Epidermal melanocyte (primary cell): ENCODE measurements at regions not wholly inside any gene's neighbourhood (a gene's known extent, or its start where the extent isn't known, plus 50 kb on each side); places are given as distances from the start of the nearest gene placed in this dataset.

Source experiments
- DNase-seq: peaks from one replicate; pipeline ENCODE4 v3.0.0; 2011; ENCODE audit warnings: low spot score; ENCODE audit not compliant: insufficient read length

GRCh38 chr9:78493166-78493742 is 196.3 kb downstream of the PSAT1 start:
- no peak for DNase-seq

GRCh38 chr9:78502566-78502965 is 205.6 kb downstream of the PSAT1 start:
- no peak for DNase-seq

GRCh38 chr9:78505546-78505945 is 208.6 kb downstream of the PSAT1 start:
- no peak for DNase-seq

- DNase-seq = no peak
Measured at GRCh38 chr9:78507037-78507436, 210.1 kb downstream of the PSAT1 start.

- no peak for DNase-seq
Measured at GRCh38 chr9:78510035-78510434, 213.1 kb downstream of the PSAT1 start.

- DNase-seq = no peak
Measured at GRCh38 chr9:78515108-78515507, 218.2 kb downstream of the PSAT1 start.

GRCh38 chr9:78519786-78520185 is 222.9 kb downstream of the PSAT1 start:
- no peak for DNase-seq

- no peak for DNase-seq
Measured at GRCh38 chr9:78521680-78522079, 224.8 kb downstream of the PSAT1 start.

- no peak for DNase-seq
Measured at GRCh38 chr9:78525986-78526560, 229.1 kb downstream of the PSAT1 start.

GRCh38 chr9:78533500-78533899 is 236.6 kb downstream of the PSAT1 start:
- DNase-seq = no peak

GRCh38 chr9:78539188-78539587 is 242.3 kb downstream of the PSAT1 start:
- DNase-seq = no peak

- peak; percentile 45 for DNase-seq
Measured at GRCh38 chr9:78539904-78540303, 243.0 kb downstream of the PSAT1 start.

- no peak for DNase-seq
Measured at GRCh38 chr9:78541868-78542443, 245.0 kb downstream of the PSAT1 start.

GRCh38 chr9:78542491-78543181 is 245.7 kb downstream of the PSAT1 start:
- DNase-seq = no peak

GRCh38 chr9:78543353-78543752 is 246.4 kb downstream of the PSAT1 start:
- DNase-seq = no peak

GRCh38 chr9:78544230-78544629 is 247.3 kb downstream of the PSAT1 start:
- DNase-seq = no peak

- no peak for DNase-seq
Measured at GRCh38 chr9:78547831-78548230, 250.9 kb downstream of the PSAT1 start.

- DNase-seq = no peak
Measured at GRCh38 chr9:78548670-78549069, 251.7 kb downstream of the PSAT1 start.

- no peak for DNase-seq
Measured at GRCh38 chr9:78549711-78550110, 252.8 kb downstream of the PSAT1 start.

GRCh38 chr9:78552802-78553201 is 255.9 kb downstream of the PSAT1 start:
- peak; percentile 54 for DNase-seq

GRCh38 chr9:78557540-78557939 is 260.6 kb downstream of the PSAT1 start:
- no peak for DNase-seq

GRCh38 chr9:78559449-78559885 is 262.5 kb downstream of the PSAT1 start:
- no peak for DNase-seq

GRCh38 chr9:78562021-78562420 is 265.1 kb downstream of the PSAT1 start:
- DNase-seq = no peak
